HG03139 (cell line): ENCODE measurements at regions not wholly inside any gene's neighbourhood (a gene's known extent, or its start where the extent isn't known, plus 50 kb on each side); places are given as distances from the start of the nearest gene placed in this dataset.

Experiments used
- ATAC-seq: cut with Tn5 transposase; IDR thresholded peaks from one replicate; pipeline ENCODE4 v1.9.1; 2021; ENCODE audit not compliant: unreplicated experiment

- no peak for ATAC-seq
Measured at GRCh38 chr7:46559194-46559832, 638.2 kb upstream of the IGFBP3 start.

DNA sequence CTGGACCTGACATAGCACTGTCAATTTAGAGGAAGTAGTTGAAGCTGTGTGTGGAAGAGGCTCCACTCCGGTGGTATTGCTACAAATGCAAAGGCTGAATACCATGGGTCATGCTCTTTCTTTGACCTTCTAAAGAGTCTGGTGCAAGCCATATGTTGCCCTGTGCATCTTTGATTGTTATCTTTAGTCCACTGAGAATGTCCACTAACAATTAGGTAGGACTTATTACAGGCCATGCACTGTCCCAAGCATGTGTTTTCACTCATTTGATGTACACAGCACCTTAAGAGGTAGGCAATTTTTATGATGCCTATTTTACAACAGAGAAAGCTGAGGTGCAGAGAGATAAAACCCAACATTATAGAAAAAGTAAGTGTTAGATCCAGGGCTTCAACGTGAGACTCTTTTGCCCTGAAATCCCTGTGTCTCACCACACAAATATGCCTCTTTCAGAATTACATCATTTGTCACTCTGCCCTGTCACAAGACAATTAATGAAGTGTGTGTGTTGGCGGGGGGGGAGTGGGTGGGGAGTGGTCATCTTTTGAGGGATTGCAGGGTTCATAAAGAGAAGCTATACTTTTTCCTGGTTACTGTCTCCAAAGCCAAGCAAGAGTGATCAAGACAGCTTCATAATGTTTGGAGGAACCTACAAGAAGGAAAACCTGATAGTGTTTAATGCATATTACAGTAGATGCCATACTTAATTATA lies 637.6 kb upstream of the IGFBP3 start:
- ATAC-seq = no peak

DNA sequence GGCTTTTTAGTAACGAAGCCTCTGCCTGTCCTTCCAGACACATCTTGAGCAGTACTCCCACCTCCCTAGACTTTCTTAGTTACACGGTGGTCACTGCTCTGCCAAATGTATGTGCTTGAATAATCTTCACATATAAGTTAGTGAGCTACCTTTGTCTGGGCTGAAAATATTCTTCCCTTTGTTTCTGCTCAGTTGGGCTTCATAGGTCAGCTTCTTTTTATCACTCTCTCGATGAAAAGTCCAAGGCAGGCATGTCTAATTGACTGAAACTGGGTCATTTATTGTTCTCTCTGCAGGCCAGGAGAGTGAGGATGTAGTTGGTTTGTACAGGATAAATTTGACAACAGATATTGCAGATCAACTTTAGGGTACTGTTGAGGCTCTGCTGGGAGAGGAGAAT lies 636.7 kb upstream of the IGFBP3 start:
- ATAC-seq = no peak

GRCh38 chr7:46557295-46557711 lies 636.2 kb upstream of the IGFBP3 start:
- ATAC-seq = no peak

DNA sequence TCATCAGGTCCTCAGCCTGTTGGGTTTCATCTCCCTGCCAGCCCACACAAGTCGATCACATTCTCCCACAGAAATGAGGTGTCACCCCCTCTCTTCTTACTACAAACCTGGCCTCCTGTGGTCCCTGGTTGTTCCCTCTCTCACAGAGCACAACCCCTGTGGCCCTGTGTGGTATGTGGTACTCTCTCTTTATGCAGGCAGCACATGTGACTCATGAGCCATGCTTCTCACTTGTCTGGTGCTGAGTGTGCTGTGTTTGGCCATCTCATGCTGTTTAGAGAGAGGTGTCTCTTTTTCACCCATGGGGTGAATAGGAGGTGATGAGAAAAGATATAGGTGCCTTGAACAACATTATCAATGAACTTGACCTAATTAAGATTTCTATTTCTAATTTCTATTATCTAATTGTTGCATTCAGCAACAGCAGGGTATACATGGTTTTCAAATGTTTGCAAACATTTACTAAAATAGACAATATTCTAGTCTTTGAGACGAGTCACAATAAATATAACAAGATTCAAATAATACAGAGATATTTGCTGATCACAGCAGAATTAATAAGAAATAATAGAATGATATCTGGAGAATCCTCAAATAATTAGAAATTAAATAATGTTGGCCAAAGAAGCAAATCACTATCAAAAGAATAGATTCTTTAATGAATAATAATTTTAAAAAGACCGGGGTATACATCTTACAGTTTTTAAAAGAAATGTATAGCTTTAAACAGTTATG lies 633.8 kb upstream of the IGFBP3 start:
- no peak for ATAC-seq

GRCh38 chr7:46551603-46552002 lies 630.5 kb upstream of the IGFBP3 start:
- no peak for ATAC-seq

GRCh38 chr7:46550864-46551263 lies 629.8 kb upstream of the IGFBP3 start:
- no peak for ATAC-seq

- ATAC-seq = no peak
Measured at GRCh38 chr7:46549892-46550639, 629.0 kb upstream of the IGFBP3 start.

GRCh38 chr7:46549347-46549746 lies 628.3 kb upstream of the IGFBP3 start:
- ATAC-seq = no peak

GRCh38 chr7:46547044-46547443 lies 626.0 kb upstream of the IGFBP3 start:
- no peak for ATAC-seq

- no peak for ATAC-seq
Measured at GRCh38 chr7:46545790-46546189, 624.7 kb upstream of the IGFBP3 start.

- no peak for ATAC-seq
Measured at GRCh38 chr7:46544396-46545008, 623.4 kb upstream of the IGFBP3 start.

GRCh38 chr7:46542076-46542475 lies 621.0 kb upstream of the IGFBP3 start:
- ATAC-seq = no peak

GRCh38 chr7:46539892-46540483 lies 618.9 kb upstream of the IGFBP3 start:
- ATAC-seq = no peak

DNA sequence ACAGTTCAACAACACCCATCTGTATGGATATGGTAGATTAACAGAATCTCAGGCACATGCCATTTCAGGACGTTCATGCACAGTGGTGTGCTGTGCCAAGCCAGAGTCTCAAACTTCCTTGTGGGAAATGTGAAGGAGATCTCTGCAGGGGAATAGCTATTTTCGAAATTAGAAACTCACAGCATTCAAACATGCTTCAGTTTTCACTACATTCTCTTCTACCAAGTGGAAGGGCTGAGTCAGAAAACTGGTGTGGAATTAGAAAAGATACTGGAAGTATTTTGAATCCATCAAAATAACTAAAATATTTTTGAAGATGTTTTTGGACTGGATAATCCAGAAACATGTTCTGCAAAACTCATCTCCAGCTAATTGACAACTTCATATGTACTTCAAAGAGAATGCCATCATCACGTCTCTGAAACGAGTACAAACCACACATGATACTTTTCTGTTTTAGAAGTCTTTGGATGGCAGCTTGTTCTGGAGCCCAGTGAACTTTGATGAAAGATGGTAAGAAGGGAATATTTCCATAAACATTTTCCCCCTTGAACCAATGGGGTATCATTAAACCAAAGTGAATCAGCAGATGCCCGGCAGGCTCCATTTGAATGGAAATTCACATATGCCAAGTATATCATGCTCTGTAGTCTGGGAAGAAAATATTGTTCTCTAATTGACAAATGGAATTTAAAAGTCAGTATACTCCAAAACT lies 616.3 kb upstream of the IGFBP3 start:
- no peak for ATAC-seq

DNA sequence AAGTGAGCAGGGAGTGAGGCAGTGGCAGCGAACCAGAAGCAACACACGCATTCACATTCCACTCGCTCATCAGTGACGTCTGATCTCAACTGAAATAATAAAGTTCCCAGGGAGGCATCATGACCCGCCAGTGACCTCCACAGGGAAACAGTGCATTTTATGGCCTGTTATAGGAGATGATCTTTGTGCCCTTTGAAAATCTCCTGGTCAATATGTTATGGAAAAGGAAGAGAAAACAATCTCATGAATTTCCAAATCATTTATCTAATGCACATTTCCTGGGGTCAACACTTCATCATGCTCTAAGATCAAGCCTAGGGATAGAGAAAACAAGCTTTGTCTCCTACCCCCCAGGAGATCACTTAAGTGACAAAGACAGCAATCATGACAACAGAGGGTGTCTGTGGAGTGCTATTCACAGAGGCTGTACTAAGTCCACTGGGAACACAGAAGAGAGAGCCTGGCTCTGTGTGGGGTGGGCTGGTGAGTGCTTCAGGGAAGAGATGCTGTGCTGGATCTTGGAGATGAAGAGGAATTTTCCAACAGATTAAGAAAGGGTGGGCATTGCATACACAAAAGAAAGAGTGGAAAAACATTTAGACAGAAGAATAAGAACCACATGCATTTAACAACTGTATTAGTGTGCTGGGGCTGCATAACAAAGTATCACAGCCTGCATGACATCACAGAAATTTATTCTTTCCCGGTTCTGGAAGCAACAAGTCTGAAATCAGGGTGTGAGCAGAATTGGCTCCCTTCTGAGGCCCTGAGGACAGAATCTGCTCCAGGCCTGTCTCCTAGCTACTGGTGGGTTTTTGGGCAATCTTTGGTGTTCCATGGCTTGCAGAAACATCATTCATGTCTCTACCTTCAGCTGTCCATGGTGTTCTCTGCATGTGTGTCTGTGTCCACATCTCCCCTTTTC lies 613.9 kb upstream of the IGFBP3 start:
- ATAC-seq = no peak

DNA sequence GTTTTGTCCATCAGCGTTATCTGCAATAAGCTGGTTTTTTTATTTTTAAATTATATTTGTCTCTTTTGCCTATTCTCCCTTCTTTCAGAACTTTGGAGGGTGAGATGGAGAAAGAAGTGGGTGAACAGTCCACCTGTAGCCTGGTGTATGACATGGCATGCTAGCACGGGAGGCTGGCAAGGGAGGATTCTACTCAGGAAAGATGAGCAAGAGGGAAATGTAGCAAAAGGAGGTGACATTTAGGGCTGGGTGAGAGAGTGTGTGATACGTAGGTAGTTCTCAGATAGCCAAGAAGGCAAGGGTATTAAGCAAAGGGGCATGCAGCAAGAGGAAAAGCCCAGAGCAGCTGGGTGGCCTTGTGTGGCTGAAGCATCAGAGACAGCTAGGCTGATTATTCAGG lies 612.9 kb upstream of the IGFBP3 start:
- ATAC-seq = no peak

DNA sequence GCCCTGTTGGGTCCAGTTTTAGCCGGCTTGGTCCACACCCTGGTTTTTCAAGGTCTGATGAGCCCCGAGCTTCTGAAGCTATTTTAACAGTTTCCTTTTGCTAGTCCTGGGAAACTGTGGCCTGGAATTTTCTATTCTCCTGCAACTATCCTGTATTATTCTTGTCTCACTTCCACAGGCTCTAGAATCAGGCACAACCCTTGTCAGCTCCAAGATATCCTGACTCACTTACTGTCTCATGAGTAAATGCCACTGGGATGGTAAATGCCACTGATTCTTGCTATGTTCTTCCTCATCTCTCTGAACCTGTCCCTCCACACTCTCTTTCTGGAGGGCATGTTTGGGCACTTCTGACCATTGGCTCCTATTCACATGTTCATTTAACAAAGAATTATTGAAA lies 611.5 kb upstream of the IGFBP3 start:
- ATAC-seq = no peak
